HFF-Myc (cell line): ENCODE measurements at regions not wholly inside any gene's neighbourhood (a gene's known extent, or its start where the extent isn't known, plus 50 kb on each side); places are given as distances from the start of the nearest gene placed in this dataset.

ENCODE experiments used
- DNase-seq: peaks from one replicate; pipeline ENCODE4 v3.0.0-alpha.2; 2011; ENCODE audit warnings: low read depth; ENCODE audit errors: extremely low read depth
- H3K4me3 ChIP-seq: replicated peaks from 2 replicates; pipeline ENCODE4 v1.5.1; 2011; ENCODE audit warnings: low read depth, mild to moderate bottlenecking, control low read depth, low read length
- CTCF ChIP-seq: IDR thresholded peaks from 2 replicates; pipeline ENCODE4 v1.5.1; 2012; ENCODE audit warnings: mild to moderate bottlenecking, low read depth, low read length, control low read depth; ENCODE audit errors: missing control alignments

DNA sequence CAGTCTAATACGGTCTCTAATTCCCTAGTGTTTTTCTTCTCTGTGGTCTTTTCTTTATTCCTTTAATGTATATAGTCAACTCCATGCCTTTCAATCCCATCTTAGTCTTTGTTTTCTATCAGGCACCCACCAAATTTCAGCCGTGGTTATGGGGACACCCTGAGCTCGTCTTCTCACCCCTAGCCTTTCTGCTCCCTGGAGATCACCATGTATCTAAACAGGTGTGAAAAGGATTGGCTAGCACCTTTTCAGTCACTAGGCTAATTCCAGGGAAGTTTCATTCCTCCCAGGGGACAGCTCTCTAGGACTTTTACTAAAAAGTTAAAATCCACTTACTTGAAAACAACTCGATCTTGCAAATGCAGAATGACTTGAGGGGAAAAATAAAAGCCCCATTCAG lies 291.3 kb downstream of the ETNK1 start:
- DNase-seq: no peak
- H3K4me3 ChIP-seq: no peak overlapping the region
- no peak for TF ChIP-seq CTCF

DNA sequence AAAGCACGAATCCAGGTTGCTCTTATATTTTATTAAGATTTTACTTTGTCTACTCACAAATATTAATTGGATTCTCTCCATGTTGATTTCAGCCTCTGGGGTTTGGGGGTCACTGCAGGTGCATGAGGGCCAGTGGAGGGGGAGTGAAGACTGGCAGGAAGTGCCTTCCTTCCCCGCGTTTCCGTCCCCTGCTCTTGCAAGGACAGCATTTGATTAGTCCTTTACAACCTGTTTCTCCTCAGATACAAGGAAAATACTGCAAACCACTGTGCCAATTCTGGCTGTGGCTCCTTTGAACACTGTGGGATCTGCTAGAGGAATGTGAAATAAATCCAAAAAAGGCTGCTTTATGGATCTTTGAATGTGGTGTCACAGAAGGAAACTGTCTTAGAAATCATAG lies 291.8 kb downstream of the ETNK1 start:
- TF ChIP-seq CTCF: no peak
- no peak overlapping the region for H3K4me3 ChIP-seq
- DNase-seq: no peak

- DNase-seq: no peak
- TF ChIP-seq CTCF: no peak
- H3K4me3 ChIP-seq: no peak overlapping the region
Observed at GRCh38 chr12:22919883-22920282, 294.9 kb downstream of the ETNK1 start.

- no peak for DNase-seq
- no peak for TF ChIP-seq CTCF
- no peak overlapping the region for H3K4me3 ChIP-seq
Observed at GRCh38 chr12:22923768-22924167, 298.8 kb downstream of the ETNK1 start.

- H3K4me3 ChIP-seq: no peak overlapping the region
- no peak for DNase-seq
- TF ChIP-seq CTCF: no peak
Observed at GRCh38 chr12:22924391-22924790, 299.4 kb downstream of the ETNK1 start.

GRCh38 chr12:22925623-22926022 lies 300.7 kb downstream of the ETNK1 start:
- TF ChIP-seq CTCF: no peak
- no peak overlapping the region for H3K4me3 ChIP-seq
- no peak for DNase-seq

- no peak for TF ChIP-seq CTCF
- H3K4me3 ChIP-seq: no peak overlapping the region
- no peak for DNase-seq
Observed at GRCh38 chr12:22932431-22932830, 307.5 kb downstream of the ETNK1 start.
